ENCODE measurements at regions not wholly inside any gene's neighbourhood (a gene's known extent, or its start where the extent isn't known, plus 50 kb on each side); places are given as distances from the start of the nearest gene placed in this dataset.

DNA sequence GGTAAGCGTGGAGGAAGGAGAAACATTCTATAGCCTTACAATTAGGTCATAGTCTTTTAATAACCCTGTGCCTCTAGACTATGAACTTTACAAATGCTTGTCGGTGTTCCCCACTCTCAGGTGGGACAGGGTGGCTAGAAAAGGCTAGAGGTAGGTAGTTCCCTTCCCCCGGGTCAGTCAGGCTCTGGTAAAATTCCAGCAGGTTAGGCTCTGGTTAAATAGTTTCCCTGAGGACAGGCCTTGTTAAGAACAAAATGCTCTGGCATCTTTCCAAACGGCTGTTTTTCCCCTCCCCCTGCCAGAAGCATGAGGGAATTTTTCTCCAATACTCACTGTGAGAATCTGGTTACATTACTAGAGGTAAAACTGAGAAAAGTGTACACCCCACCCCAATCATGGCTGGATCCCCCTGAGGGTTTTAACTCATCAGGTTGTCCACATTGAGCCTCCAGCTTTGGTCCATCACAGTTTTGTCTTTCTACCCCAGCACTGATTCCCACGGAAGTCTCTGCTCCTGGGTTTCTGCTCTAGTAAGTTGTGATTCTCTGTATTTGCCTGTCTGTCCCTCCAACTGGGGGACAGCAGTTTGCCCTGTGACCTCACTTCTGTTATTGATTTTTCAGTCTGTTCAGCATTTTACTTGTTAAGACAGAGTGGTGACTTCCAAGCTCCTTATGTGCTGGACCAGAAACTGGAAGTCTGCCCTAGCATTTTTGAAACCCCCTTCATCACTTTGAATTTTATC lies 84.7 kb upstream of the ADGRF1 start:
- Mint-ChIP-seq H3K4me3 (no peak overlapping the region), H3K36me3 (ENCODE audit: low read depth) (no peaks in the 10 kb centered on the region), H3K9me3 (no peaks in the 10 kb centered on the region), H3K27ac (no peak overlapping the region), H3K27me3 (no peaks in the 10 kb centered on the region), H3K4me1 (ENCODE audit: low read depth) (no peaks in the 10 kb centered on the region)
- DNase-seq = no peak
- POLR2A ChIA-PET = no interaction called here
- no peak for ATAC-seq
- intact Hi-C loops (cut with micrococcal nuclease) = no loop called here
- TF ChIP-seq CTCF (IDR thresholded peaks at IDR 0.05) = no peak
- CTCF ChIA-PET = no interaction called here

GRCh38 chr6:47118611-47119010 lies 76.5 kb upstream of the ADGRF1 start:
- H3K9me3 Mint-ChIP-seq = no peaks in the 10 kb centered on the region
- ATAC-seq = no peak
- no peak for TF ChIP-seq CTCF (IDR thresholded peaks at IDR 0.05)
- no peak overlapping the region for H3K4me3 Mint-ChIP-seq
- intact Hi-C loops (cut with micrococcal nuclease) = no loop called here
- no peaks in the 10 kb centered on the region for H3K4me1 Mint-ChIP-seq (ENCODE audit: low read depth)
- no peaks in the 10 kb centered on the region for H3K27me3 Mint-ChIP-seq
- ChIA-PET POLR2A (no interaction called here), CTCF (interaction anchor here (0.7 kb wide), 1 partner anchor 79 kb away, joined by 3 read pairs; no protein-coding TSS in a partner anchor)
- DNase-seq = no peak
- no peak overlapping the region for H3K27ac Mint-ChIP-seq
- H3K36me3 Mint-ChIP-seq (ENCODE audit: low read depth) = no peaks in the 10 kb centered on the region

- POLR2A ChIA-PET = no interaction called here
- no peak for TF ChIP-seq CTCF (IDR thresholded peaks at IDR 0.05)
- intact Hi-C loops (cut with micrococcal nuclease) = no loop called here
- H3K36me3 Mint-ChIP-seq (ENCODE audit: low read depth) = no peaks in the 10 kb centered on the region
- ATAC-seq (no peak), DNase-seq (no peak)
- H3K27me3 Mint-ChIP-seq = no peaks in the 10 kb centered on the region
- no peak overlapping the region for H3K27ac Mint-ChIP-seq
- no peaks in the 10 kb centered on the region for H3K4me1 Mint-ChIP-seq (ENCODE audit: low read depth)
- H3K4me3 Mint-ChIP-seq = no peak overlapping the region
- CTCF ChIA-PET = no interaction called here
- H3K9me3 Mint-ChIP-seq = no peaks in the 10 kb centered on the region
Measured at GRCh38 chr6:47117314-47117713, 75.2 kb upstream of the ADGRF1 start.

GRCh38 chr6:47116606-47117005 lies 74.5 kb upstream of the ADGRF1 start:
- no peak for TF ChIP-seq CTCF (IDR thresholded peaks at IDR 0.05)
- H3K4me1 Mint-ChIP-seq (ENCODE audit: low read depth) = no peaks in the 10 kb centered on the region
- H3K36me3 Mint-ChIP-seq (ENCODE audit: low read depth) = no peaks in the 10 kb centered on the region
- intact Hi-C loops (cut with micrococcal nuclease) = no loop called here
- no peak overlapping the region for H3K27ac Mint-ChIP-seq
- H3K27me3 Mint-ChIP-seq = no peaks in the 10 kb centered on the region
- no peak for DNase-seq
- no peak for ATAC-seq
- no peak overlapping the region for H3K4me3 Mint-ChIP-seq
- CTCF ChIA-PET = no interaction called here
- POLR2A ChIA-PET = no interaction called here
- H3K9me3 Mint-ChIP-seq = no peaks in the 10 kb centered on the region

GRCh38 chr6:47116086-47116485 lies 74.0 kb upstream of the ADGRF1 start:
- Mint-ChIP-seq H3K27me3 (no peaks in the 10 kb centered on the region), H3K9me3 (no peaks in the 10 kb centered on the region), H3K36me3 (ENCODE audit: low read depth) (no peaks in the 10 kb centered on the region), H3K4me1 (ENCODE audit: low read depth) (no peaks in the 10 kb centered on the region), H3K27ac (no peak overlapping the region), H3K4me3 (no peak overlapping the region)
- ChIA-PET CTCF (no interaction called here), POLR2A (no interaction called here)
- no peak for TF ChIP-seq CTCF (IDR thresholded peaks at IDR 0.05)
- ATAC-seq = no peak
- no peak for DNase-seq
- intact Hi-C loops (cut with micrococcal nuclease) = no loop called here
